T-helper 2 cell treated with Interferon-gamma antibody and Interleukin-4, amounts not matched to agents 100 ng/mL and 5 ng/mL, for 36 hours (primary cell): ENCODE measurements at regions not wholly inside any gene's neighbourhood (a gene's known extent, or its start where the extent isn't known, plus 50 kb on each side); places are given as distances from the start of the nearest gene placed in this dataset.

Source experiments
- intact Hi-C: fragments of 100-400 bp; cut with micrococcal nuclease; formaldehyde crosslinking; loops from one replicate; pipeline ENCODE4 v1.15.1; 2023

DNA sequence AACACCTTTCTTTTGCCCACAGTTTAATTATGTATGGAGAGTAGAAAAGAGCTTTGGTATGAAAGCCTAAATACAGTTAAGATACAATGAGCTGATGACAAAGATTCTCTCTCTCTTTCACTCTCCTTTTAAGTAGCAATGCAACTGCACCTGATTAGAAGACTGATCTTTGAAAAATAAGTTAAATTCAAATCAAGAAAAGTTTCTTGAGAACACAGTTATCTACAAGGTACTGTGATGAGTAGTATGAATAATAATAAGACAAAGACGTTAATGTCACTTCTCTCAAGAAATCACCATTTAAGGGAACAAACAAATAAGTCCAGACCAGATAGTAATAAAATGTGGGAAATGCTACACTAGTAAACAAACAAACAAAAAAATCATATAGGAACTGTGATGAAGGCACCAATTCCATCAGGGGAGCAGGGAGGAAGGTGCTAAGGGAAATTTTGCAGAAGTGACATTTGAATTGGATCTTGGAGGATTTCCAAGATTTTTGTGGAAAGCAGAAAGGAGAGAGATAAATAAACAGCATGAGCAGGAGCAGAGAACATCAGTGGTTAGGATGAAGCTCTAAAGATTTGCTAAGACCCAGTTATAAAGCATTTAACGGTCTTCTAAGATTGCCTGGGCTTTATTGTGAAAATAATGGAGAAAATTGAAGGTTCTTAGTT, 65.2 kb upstream of the STK38L start:
- intact Hi-C loops: loop anchor here (2.0 to 5.0 kb wide), 2 partner anchors 36 to 58 kb away; no protein-coding TSS in a partner anchor

DNA sequence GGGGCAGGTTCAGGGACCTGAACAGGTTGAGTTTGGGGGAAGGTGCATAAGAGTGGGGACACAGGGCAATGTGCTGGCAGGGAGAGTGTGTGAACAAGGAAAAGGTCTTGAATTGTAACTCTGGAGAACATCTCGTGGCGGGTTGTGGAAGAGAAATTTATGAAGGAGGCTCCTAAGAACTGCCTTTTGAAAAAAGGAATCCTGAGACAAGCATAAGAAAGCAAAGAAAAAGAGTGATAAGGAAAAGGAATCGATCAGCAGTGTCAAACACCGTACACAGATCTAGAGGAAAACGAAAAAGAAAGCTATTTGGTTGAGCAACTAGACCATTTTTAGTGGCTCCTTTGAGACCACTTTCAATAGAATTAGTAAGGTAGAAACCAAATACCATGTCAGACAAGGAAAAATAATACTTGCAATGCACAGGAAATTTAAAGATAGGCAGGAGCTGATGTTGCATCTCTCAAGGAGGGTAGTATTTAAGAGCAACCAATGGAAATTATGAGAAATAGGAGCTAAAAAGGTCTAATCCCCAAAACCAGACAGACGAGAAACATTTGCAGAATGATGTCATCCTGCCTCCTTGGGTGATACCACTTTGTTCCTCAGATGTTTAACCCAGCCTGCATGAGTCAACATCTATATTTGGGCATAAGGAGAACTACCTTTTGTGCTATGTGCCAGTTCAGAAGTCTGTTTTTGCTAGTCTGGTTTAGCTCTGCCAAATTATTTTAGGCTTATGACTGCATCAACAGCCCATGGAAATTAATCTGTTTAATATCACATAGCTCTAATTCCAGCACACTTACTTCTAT, 64.5 kb upstream of the STK38L start:
- intact Hi-C loops: loop anchor here (2.0 to 5.0 kb wide), 2 partner anchors 37 to 58 kb away; no protein-coding TSS in a partner anchor

DNA sequence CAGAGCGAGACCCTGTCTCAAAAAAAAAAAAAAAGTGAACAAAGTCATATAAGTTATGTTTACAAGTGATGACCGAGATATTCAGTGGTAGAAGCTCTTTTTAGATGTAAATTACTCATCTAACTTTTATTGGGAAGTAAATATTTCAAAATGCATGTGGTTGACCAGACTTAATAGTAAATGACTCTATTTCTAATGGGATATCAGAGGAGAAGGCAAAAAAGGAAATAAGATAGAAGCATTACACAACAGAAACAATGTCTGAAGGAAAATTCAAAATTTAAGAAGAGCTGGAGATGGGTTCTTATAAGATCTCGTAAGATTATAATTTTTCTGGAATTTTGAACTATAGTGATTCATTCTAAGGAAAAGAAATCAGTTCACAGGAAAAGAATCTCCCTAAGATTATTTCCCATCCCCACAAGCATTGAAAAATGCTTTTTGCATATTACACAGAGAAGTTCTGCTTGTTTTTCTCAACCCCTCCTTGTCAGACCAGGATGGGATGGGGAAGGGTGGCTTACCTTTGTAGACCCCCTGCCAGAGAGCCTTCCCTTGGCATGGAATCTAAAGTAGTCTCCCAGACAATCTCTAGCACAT, 63.1 kb upstream of the STK38L start:
- intact Hi-C loops: no loop called here

DNA sequence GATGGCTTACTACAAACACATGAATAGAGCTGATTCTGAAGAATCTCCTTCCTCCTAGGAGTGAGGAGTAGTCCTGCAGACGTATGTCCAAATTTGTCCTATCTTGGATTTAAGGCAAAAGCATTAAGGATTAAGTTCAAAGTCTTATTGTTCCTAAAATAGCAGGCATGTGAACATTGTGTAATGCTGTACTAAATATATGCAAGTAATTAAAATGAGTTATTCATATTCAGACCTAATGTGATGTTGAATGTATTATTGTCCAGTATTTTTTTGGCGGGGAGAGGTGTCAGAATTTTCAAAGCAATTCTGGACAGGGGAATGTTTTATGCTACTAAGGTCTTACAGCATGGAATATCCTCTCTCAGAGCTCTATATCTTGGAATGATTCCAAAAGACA, 60.7 kb upstream of the STK38L start:
- intact Hi-C loops: no loop called here

DNA sequence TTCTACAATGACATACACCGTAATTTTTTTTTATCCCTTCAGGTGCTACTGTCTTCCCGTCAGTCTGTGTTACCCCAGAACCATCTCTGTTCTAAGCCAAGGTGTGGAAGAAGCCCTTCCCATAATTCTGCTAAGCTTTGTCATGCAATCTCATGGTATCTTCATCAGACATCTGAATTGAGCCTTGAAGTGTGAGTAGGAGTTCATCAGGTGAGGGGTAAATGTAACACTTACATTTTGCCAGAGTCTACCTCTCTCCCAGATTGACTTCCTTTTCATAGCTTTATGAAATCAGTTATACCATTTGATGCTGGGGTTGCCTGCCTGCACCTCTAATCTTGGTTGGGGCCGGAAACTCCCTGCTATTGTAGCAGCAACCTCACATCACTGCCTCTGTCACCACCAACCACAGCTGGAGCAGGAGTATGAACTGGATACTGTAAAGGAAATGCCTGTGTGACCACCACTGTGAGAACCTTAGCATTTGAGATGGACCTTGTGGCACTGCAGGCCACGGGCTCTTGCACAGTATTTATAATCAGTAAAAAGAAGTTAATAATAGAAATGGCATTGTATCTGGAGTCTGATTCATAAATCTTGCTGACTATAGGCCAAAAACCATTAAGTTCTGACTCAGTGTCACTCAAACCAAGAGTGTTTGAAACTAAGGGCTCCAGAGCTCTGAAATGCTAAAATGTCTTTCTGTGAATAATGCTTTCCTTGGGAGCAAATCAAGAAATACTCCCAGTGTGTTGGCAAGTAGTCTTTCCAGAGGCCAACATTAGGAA, 58.7 kb upstream of the STK38L start:
- intact Hi-C loops: no loop called here

DNA sequence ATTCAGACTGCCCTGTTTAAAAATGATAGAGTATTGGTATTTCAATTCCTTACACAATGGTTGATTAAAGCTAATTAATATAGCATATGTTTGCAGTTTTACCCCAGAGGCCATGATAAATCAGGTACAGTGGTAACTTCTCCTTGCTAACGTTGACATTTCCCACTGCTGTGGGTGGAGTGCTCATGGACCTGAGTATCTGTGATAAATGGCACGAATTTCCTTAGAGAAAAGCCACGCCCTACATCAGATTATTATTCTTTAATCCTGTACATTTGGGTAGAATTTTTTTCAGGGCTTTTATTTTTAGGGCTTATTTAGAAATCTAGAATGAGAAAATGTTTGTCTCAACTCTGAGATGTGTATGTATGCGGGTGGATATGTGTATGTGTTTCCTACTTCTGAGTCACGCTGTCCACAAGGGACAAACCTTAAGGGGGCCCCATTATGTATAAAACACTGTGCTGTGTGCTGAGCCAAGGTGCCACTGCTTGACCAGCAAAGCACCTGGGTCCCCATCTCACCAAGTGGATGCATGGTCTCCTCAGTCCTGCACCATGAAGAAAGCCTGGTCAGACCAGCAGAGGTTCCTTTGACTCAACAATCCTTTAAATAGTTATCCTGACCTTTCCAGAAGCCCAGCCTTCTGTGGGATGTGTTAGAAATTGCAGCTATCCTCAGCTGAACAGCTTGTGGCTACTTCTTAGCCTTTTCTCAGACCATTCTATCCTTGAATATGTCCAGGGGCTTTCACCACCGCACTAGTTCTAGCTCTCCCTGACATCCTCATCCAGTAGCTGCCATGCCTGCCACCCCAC, 57.9 kb upstream of the STK38L start:
- intact Hi-C loops: no loop called here

DNA sequence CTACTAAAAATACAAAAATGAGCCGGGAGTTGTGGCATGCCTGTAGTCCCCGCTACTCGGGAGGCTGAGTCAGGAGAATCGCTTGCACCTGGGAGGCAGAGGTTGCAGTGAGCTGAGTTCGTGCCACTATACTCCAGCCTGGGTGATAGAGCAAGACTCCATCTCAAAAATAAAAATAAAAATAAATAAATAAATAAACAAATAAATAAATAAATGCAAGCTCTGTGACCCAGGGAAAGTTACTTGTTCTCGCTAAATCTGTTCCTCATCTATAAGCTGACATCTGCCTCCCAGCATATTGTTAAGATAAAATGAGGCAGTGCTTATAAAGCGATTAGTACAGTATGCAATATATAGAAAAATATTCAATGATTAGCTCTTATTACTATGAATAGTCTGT, 56.4 kb upstream of the STK38L start:
- intact Hi-C loops: no loop called here

DNA sequence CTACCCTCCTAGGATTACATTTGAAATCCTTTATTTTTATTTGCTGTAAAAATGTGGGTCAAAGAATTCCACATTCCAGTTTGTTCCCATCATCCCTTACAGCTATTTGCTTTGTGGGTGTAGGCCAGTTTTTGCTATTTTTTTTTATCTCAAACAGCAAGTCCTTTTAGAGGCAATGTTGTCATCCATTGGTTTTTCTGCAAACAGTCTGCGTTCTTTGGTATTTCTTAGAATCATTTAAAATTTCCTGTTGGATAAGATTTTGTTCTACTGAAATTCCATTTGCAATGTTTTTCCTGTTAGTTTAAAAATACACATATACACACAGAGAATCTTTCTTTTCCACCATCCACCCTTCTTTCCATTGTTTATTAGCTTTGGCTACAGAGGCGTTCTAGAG, 53.3 kb upstream of the STK38L start:
- intact Hi-C loops: no loop called here

DNA sequence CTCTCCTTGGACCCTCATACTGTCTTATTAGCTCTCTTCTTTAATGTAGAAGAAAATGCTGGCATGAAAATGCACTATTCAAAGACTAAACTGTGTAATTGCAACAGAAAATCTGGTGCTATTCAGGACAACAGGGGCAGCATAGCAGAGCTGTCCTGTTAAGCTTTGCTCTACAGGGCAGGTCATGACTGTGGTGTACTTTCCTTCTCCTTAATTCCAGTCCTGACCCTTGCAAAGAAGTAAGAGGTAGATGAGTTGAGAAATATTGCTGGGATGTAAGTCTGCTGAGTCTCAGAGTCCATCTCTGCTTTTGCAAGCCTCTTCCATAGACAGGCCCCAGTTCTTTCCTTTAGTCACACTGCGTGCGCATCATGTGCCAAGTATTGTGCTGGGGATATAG, 52.6 kb upstream of the STK38L start:
- intact Hi-C loops: no loop called here

DNA sequence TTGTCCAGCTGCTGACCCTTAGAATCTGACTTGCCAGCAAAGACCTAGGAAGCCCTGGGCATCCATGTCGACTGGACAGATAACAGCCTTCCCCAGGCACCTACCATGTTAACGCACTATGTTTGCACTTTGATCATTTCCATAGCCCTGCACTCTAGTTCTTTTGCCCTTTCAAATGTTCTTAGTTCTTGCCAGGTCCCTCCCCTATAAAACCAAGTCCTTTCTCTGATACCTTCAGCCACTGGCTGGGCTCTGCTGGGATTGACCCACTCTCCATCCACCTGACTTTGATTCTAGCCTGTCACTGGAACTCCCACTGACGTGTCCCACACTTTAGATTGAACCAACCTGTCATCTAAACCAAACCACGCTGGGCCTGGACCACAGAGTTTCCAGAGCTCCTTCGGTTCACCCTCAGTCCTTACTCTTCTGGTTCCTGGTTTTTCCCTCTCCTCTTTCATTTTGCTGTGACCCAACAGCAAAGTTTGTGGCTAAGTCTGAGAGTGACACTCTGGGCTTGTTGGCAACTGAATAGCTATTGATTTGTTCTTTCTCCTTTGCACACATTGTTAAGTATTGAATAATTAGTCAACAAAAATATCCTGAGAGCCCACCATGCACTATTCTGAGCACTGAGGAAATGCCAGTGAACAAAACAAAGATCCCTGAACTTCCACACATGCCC, 51.8 kb upstream of the STK38L start:
- intact Hi-C loops: no loop called here

DNA sequence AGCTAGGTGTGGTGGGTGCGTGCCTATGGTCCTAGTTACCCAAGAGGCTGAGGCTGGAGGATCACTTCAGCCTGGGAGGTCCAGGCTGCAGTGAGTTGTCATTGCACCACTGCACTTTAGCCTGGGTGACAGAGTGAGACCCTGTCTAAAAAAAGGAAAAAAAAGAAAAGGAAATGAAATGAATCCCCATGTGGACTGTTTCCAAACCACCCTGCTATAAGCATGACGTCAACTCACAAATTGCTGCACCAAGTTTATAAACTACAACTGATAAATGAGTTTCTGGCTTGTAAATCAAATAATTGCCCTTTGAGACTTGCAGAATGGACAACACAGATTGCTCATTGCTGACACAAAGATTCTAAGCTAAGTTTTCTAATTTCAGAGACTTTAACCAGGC, 51.0 kb upstream of the STK38L start:
- intact Hi-C loops: no loop called here

DNA sequence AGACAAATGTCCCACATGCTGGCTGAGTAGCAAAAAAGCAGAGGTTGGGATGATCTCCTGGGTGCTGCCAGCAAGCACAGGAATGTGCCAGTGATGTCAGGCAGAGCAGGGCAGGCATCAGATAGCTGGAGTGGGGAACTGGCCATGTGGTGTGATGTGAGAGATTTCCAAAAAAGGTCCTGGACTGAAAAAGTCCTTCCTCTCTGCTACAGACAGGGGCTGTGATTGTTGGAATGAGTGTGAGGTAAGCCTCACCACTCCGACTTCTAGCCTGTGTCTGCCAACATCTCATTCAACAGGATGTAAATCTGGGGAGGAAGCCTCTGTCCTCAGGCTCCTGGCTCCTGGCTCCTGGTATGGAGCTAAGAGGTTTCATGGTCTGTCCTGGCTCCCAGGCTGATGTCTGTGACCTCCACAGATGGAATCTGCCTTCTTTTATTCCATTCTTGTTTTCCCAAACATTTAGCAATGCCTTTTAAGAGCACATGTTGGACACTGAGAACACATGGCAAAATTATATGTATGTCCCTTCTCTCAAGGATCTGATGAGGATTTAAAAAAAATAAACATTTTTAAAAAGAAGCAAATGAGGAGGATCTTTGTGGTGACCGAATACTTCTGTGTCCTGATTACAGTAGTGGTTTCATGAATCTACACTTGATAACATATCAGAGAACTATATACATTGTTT, 50.1 kb upstream of the STK38L start:
- intact Hi-C loops: no loop called here
